Activated CD4-positive, CD25-positive, alpha-beta regulatory T cell treated with anti-CD3 and anti-CD28 coated beads, Interleukin-2, amount 50 U/mL, for 72 hours (primary cell): ENCODE measurements at regions not wholly inside any gene's neighbourhood (a gene's known extent, or its start where the extent isn't known, plus 50 kb on each side); places are given as distances from the start of the nearest gene placed in this dataset.

Experiments used
- DNase-seq: peaks from one replicate; pipeline ENCODE4 v3.0.0; 2021

DNA sequence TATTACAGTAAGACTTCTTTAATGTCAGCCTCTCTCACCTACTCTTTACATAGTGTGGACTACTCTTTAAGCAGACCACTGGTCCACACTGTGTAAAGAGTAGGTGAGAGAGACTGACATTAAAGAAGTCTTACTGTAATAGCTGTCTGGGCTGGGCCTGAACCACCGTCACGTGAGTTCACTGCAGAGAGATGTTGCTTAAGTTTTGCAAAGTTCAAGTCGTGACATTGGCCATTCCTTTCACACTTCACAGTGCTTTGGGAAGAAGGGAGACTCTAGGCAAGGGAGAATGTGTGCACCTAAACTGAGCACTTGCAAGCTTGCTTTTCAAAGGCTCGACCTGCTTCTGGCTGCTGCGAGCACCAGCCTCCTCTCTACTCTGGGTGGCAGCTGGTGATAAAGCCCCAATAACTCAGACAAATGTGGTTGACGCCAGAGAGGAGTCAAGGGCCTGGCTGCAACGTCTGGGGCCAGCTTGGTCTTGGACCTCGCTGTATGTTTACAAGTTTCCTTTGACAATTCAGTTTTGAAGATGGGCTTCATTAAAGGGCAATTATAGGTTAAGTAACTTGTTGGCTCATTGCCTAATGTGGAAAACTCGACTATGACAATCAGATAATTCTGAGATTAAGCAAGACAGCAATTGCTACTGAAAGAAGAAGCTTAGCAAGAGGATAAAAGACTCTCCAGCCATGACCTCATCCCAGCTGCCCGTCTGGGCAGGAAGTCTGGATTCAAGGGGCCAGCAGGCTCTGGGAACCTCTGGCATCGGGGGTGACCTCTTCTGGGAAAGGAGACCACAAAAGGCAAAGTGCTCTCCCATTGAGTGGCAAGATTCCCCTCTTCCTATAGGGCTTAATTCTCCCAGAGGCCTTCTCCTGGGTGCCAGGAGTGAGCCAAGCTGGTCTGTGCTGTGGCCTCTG is 242.1 kb upstream of the TLE3 start:
- DNase-seq = no peak

DNA sequence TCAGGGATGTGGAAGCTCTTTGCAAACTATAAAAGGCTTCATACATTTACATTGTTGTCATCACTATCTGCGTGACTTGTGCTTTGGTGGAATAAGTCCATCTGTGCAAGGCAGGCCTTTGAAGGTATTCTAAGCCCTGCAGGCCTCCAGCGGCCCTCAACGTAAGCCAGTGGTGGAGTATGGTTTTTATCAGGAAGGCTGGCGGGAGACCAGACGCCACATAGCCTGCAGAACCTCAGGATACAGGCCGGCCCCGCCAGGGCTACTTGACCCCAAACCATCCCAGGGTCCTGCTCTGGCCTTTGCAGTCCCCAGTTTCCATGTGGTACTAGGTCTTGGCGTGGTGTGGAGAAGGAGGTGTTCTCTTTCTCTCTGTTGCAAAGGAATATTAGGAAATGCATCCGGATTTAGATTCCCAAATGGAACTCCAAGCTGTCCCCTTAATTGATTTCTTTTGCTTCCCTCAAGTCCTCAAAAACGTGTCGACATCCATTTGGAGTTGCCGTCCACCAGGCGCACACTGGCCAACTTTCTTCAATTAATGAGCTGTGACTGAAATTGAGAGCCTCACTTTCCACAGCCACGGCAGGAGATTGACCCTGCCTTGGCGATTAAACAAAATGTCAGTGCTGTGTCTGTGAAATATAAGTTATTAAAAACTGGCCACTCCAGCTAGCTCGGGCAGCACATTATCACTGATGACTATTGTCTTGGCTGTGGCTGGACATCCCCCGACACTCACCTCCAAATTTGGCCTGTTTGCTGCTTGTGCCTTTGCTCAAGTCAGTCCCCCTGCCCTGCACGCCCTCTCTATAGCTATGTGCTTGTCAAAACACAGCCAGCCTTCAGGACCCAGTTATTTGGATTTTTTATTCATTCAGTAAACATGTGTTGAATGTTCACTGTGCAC is 239.8 kb upstream of the TLE3 start:
- no peak for DNase-seq

DNA sequence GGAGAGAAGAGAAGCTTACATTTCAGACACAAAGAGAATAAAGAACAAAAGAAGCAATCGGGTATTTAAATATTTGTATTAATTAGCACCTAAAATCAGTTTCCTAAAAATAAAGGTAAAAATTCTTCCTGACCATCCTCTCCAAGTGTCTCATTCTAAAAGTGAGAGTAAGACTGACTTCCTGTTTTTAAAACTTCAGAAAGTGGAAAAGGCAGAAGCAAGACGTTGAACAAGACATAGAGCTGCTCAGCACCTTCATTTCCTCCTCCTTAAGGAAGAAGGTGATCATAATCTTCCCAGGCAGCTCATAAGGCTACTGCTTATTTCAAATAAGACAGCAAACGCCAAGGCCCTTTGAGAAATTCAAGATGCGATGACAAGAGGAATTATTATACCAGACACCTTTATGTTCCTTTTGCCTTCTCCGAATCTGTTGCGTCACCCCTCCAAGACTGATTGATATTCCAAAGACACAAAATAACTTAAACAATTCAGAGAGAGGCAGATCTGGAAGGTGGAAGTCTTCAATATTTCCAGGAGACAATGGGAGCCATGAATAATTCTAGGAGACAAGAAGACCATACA is 238.8 kb upstream of the TLE3 start:
- DNase-seq = no peak

DNA sequence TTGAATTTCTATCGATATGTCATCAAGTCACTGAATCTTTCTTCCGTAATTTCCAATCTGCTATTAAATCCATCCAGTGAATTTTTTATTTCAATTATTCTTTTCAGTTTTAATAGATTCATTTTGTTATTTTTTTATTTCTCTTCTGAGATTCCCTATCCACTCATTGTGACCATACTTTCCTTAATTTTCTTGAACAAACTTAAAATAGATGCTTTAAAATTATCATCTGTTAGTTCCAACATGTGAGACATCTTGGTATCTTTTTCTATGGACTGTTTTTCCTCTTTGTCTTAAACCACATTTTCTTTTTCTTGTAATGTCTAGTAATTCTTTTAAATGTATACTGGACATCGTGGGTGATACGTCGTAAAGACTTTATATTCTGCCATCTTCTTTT is 236.6 kb upstream of the TLE3 start:
- DNase-seq = no peak

DNA sequence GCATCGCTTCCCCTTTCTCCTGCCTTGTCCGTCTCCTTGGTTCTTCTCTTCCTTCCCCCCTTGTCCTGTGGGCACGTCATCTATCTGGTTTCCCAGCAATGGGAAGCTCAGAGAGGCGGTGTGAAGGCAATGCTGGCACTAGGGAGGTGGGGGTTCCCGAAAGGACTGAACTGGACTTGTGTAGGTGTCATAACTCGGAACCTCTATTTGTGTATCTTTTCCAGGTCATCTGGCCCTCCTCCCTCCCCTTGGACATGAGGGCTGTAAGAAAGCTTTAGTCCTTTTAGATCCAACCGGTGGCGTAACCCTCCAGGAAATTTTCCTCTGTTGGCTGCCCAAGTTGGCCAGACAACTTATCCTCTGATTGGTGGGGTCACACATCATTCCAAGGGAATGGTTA is 231.5 kb upstream of the TLE3 start:
- DNase-seq = no peak

DNA sequence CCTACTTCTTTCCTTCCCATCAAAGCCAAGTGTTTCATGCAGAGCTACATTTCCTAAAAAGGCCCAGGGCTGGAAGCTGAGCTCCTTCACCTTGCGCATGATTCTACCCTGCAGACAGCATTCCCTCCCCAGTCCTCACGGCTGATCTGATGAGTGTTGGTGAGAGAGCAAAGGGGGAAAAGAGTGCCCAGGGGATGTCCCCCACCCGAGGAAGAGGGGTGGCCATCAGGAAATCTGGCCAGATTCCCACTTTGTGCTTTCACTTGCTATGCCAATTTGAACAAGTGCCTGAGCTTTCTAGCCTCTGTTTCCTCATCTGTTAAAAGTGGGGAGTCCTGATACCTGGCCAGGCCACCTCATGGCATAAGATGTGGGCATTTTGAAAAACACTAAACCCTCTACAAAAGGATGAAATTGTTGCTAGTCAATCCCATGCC is 231.0 kb upstream of the TLE3 start:
- DNase-seq = no peak

DNA sequence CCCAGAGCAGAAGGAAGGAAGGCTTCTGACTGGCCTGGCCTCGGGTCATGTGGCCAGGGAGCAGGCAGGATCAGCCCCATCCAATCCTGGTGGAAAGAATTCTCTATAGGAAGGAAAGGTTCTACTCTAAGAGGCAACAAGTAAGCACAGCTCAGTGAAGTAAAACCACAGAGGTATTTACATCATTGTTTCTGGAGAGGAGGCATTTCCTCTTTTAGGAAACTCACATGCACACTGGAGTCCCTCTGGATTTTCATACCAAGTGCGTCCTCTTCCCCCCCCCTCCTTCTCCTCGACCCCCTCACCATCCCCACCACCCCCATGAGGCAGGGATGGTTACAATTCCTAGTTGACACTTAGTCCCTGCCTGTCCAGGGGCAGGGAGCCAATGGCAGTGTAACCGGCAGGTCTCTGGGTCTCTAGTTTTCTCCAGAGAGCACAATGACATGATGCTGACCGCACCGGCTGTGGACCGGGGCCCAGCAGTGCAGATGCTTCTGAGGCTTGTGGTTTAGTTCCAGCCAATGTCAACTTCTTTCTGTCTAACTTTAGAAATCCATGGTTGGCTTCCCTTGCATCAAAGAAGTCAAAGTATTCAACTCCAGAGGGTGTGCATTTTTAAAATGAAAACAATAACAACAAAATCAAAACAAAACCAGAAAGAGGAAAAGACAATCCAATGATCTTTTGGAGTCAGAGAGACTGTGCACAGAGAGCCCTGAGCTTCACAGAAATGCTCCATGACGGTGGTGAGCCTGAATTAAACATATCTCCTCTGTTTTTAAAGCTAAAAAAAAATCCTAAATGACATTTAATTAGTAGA is 230.3 kb upstream of the TLE3 start:
- DNase-seq = no peak

DNA sequence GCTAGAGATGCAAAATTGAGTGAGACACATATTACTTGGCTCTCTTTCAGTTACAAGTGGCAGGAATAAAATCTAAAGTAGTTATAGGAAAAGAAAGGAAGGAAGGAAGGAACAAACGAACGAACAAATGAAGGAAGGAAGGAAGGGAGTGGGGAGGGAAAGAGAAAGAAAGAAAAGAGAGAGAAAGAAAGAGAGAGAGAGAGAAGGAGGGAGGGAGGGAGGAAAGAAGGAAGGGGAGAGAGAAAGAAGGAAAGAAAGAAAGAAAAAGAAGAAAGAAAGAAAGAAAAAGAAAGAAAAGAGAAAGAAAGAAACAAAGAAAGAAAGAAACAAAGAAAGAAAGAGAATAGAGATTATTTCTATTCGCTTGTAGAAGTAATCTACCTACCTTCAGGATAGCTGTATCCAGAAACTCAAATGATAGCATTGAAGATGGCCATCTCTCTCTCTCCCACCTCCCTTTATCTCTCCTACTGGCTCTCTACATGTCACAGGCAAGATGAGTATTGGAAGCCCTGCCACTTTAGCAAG is 229.7 kb upstream of the TLE3 start:
- DNase-seq = no peak

DNA sequence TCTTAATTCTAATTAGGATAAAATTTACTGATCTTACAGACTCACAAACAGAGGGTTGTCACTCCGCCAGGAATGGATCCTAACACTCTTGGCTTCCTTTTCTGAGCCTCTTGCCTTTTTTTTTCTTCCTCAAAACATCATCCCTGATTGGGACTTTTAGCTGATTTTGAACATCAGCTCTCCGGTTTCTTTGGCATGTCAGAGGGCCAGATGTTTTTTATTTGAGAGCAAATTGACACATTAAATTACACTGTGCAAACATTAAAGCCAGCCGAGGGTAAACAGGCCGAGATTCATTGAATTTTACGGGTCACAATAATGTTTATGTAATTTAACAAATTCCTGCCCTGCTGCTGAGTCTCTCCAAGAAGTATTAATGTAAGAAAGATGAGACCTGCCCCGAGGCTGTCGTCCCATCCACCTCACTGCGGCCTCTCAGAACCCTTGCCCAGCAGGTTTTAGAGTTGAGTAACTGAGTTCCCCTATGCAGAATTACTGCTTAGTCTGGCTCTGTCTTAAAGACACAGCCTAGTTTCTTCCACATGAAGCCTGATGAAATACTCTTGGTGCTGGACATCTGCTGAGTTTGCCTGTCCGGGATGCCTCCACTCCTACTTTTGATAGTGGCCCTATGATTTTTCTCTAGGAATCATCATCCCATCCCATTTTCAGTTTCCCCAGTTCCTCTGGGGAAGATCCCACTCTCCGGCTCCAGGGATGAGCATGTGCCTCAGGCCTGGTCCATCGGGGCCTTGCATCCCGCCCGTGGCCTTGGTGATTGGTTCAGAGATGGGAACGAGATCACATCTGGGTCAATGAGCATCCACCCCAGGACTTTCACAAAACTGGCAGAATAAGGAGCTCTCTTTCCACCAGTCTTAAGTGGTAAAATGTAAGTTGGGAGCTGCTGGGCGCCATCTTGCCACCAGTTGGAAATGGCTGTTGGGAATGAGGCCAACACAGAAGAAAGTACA is 226.6 kb upstream of the TLE3 start:
- DNase-seq = no peak

DNA sequence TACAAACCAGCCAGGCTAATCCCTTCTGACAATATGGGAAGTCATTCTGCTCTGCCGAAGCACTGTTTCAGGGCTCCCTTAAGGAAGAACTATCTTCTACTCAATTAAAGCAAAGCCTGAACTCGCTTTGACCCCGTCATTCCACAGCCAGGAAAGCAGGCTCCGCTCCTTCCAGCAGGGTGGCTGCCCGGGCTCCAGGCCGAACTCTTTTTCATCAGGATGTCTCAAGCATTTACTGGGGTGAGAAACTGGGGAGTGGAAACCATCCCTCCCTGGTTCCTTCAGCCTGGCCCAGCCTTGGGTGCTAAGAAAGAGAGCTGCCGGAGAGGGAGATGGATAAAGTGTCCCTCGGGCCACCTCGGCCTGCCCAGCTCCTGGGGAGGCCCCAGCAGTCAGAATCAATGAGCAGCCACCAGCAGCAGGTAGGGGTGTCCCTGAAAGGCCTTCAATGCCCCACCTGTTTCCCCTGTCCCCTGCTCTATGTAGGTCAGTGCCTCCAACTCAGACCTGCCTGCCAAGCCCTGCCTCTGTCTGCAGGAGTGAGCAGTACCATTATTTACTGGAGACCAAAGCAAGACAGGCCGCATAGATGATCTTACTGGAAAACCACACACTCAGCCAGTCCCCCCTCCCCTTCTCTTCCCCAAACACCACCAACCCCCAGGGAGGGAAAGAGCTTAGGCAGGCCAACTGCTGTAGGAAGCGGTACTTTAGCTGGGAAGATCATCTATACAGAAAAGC is 225.6 kb upstream of the TLE3 start:
- no peak for DNase-seq

DNA sequence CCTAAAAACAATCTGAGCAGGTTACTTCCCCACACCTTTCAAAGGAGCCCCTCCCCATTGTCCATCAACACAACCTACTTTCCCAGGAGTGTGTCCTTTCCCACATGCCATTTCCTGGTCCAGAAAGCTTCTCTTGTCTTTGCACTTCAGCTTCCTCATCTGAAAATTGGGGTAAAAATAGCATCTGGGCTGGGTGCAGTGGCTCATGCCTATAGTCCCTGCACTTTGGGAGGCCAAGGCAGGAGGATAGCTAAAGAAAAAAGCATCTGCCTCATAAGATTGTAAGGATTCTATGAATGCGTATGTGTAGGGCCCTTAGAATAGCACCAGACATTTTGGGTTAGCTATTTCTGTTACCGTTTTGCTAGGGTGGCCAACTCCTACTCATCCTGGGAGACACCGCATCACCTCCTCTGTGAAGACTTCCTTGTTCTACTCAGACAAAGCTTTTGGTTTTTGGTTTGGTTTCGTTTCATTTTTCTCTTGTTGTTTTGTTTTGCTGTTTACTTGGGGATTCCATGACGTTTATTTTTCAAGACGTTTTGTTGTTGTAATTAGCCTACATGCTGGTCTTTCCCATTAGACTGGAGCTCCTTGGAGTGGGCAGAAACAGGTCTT is 224.4 kb upstream of the TLE3 start:
- no peak for DNase-seq

DNA sequence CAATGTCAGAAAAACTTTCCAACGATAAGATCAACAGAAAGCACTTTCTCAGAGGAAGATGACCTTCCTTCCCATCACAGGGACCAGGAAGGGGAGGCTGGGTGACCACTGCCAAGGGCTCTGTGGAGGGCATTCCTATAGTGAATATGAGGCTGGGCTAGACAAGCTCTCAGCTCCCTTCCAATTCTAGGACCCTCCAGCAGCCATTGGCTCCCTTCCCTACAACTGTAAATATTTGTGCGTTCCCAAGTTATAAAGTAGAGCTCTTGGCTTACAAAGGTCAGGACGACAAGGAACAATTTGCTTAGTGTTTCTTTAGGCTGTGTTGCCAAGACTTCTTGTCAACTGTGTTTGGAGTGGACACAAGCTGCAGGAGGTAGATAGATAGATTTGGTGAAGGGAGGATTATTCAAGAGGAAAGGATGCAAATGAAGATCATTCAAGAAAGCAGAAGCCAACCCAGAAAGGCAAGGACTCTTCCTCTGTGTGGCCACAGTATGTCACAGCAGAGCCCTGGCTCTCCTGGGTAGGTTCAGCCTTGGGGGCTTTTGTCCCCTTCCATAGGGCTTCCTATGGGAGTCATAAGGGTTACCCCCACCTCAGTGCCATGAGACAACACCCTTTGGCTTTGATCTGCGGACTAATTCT is 223.6 kb upstream of the TLE3 start:
- DNase-seq = no peak

DNA sequence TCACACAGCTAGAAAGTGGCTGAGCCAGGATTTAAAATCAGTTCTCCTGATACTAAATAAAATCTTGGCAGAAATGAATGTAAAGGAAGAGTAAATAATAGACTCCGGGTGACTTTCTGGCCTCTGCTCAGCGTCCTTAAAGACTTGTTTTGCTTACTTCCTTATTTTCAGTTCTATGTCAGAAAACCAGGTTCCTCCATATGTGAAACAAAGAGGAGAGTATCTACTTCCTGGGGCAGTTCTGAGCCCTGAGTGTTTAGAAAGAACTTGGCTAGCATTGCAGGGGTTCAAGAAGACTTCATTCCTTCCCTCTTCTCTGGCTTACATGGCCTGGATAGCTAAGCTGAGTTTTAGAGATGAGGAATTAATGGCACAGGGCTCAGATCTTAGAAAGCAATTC is 222.8 kb upstream of the TLE3 start:
- no peak for DNase-seq

DNA sequence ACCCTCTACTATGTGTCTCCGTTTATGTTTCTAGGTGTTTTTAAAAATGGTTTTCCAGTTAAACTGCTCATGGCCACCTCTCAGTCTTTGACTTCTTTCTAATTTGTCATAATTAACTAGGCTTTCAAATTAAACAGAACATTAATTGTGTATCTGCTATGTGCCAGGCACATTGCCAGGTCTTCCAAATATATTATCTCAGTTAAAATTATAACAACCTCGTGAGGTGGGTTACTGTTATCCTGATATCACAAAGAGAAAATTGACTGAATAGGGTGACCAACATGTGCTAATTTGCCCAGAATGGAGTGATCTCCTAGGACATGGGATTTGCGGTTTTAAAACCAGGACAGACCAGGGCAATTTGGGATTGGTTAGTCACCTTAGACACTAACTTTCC is 222.4 kb upstream of the TLE3 start:
- DNase-seq = no peak

DNA sequence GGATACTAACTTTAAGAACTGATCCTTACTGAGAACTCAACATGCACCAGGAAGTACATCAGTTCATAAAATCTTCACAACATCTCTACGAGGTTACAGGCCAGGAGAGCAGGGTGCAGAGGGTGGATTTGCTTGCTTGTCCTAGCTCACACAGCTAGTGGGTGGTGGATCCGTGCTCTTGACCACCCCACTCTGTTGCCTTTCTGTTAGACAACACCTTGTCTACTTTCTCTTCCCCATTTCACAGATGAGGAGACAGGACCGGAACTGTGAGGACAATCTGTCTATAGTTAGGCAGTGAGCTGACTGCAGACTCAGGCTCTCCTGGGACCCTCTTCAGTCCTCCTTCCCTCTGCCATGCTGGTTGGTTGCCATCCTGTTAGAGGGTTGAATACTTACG is 221.7 kb upstream of the TLE3 start:
- DNase-seq = no peak

DNA sequence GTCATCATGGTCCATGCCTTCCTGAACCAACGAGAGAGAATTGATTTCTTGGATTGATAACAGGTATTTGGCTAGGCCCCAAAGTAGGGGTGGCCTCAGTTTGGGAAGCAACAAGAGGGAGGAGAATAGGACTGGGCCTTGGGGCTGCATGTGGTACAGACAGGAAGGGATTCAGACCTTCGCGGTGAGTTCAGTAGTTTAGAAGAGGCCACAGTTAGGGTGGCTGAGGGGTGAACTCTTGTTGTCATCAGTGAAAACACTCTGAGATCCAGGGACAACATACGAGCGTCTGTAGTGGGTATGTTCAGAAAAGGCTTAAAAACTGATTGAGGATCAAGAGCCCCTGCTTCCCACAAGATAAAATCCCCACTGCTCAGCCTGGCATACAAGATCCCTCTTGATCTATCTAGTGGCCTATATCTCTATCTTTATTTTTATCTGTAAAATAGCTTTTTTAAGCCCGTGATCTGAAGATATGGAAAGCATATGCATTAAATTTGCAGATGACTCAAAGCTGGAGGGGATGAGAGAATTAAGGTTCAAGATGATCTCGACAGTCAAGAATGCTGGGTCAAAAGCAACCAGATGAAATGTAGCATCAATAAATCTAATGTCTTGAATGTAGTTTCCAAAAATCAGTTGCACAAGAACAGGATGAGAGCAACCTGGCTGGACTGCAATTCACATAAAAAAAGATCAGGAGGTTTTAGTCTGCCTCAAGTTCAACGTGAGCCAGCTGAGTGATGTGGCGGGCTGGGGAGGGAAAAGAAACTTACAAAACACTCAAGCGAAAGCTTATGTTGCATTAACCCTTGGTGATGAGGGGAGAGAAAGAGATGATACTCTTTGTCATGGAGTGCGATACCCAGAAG is 221.1 kb upstream of the TLE3 start:
- no peak for DNase-seq

DNA sequence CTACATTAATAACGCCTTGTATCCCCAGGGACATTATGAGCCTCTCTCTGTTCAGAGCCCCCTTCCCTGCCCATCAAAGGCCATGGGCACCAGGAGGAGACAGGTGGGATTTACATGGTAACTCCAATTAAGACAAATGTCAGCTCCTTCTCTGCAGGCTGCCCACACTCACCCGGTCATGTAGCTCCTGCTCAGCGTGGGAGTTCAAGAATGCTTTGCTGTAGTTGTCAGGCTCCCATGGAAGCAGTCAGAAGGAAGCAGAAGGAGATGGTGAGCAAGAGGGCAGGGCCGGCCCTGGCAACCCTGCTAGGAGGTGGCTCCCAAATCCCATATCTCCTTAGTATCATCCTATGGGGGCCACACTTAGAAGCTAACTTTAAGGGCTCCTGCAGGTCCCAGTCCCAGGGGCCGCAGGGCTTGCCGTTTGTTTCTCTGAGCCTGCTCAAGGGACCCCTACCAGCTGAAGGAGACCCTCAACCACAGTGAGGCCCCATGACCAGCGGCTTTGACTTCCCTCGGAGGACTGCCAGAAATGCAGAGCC is 218.4 kb upstream of the TLE3 start:
- no peak for DNase-seq

DNA sequence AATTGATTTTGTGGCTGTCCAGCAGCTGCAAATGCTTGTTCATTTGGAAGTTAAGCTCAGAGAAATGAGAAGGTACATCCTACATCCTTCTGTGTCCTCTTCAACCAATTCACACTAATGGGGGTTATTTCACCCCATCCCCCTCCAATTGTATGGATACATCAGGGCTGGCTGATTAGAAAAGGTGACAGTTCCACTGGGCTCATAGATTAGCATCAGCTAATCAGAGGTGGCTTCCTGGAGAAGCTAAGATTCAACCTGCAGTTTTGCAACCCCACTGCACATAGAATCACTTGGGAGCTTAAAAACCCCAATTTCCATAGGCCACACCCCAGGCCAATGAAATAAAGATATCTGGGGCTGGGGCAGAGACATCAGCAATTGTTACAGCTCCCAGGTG is 217.7 kb upstream of the TLE3 start:
- no peak for DNase-seq
